CD4-positive, alpha-beta T cell (primary cell): ENCODE measurements at regions not wholly inside any gene's neighbourhood (a gene's known extent, or its start where the extent isn't known, plus 50 kb on each side); places are given as distances from the start of the nearest gene placed in this dataset.

Experiments used
- ATAC-seq: fragments of 200-7000 bp; cut with Tn5 transposase; one replicate; pipeline ENCODE4 v1.10.0; 2022; ENCODE audit warnings: mild to moderate bottlenecking; ENCODE audit not compliant: poor library complexity
- CTCF ChIA-PET: fragments of 350-600 bp; sonication (Branson Sonifier 250); formaldehyde crosslinking; loops from one replicate; lab custom pipeline; 2021; ENCODE audit warnings: antibody characterized with exemption, inconsistent platforms; lab: Charles Lee
- POLR2A ChIA-PET: fragments of 350-600 bp; sonication (Branson Sonifier 250); formaldehyde crosslinking; loops from one replicate; lab custom pipeline; 2021; ENCODE audit warnings: antibody characterized with exemption, inconsistent platforms; lab: Charles Lee
- DNase-seq, 14 experiments: peaks; one replicate each; pipeline ENCODE4 v3.0.0-alpha.2; 2013 to 2020; ENCODE audit warnings: mixed read lengths in 2 of 14
- H3K27ac ChIP-seq, 2 donors: one replicate each; pipeline versions ENCODE4 v1.5.1 to v1.7.0; 2013; ENCODE audit warnings: low read length in 2 of 2, low read depth in 1 of 2, mild to moderate bottlenecking in 1 of 2
- H3K27me3 ChIP-seq, 2 experiments: 1 replicate in 1 of 2; 2 replicates in 1 of 2; pipeline versions ENCODE4 v1.6.1 to v1.7.0; 2013; ENCODE audit warnings: low read length in 2 of 2, control low read depth in 1 of 2, mild to moderate bottlenecking in 1 of 2, moderate library complexity in 1 of 2; ENCODE audit not compliant: insufficient read depth in 2 of 2, control insufficient read depth in 1 of 2
- H3K36me3 ChIP-seq: one replicate; pipeline ENCODE4 v1.6.1; 2013; ENCODE audit warnings: low read length, control low read depth; ENCODE audit not compliant: insufficient read depth
- H3K4me1 ChIP-seq: one replicate; pipeline ENCODE4 v1.6.1; 2013; ENCODE audit warnings: low read length, control low read depth; ENCODE audit not compliant: insufficient read depth
- H3K4me3 ChIP-seq: one replicate; pipeline ENCODE4 v1.5.1; 2013; ENCODE audit warnings: mild to moderate bottlenecking, low read length, moderate library complexity
- H3K9me3 ChIP-seq, 2 experiments: 1 replicate in 1 of 2; 2 replicates in 1 of 2; pipeline versions ENCODE4 v1.6.1 to v1.7.0; 2013; ENCODE audit warnings: low read length in 2 of 2, mild to moderate bottlenecking in 2 of 2, control low read depth in 1 of 2, moderate library complexity in 1 of 2; ENCODE audit not compliant: control insufficient read depth in 1 of 2, insufficient read depth in 1 of 2
- H3K27ac Mint-ChIP-seq: one replicate; pipeline ENCODE4 v1.8.0; 2020; ENCODE audit warnings: mixed read lengths
- H3K27me3 Mint-ChIP-seq: one replicate; pipeline ENCODE4 v1.8.0; 2021; ENCODE audit warnings: mixed read lengths
- H3K36me3 Mint-ChIP-seq: one replicate; pipeline ENCODE4 v1.8.0; 2021; ENCODE audit warnings: low read depth, mixed read lengths
- H3K4me1 Mint-ChIP-seq: one replicate; pipeline ENCODE4 v1.8.0; 2021; ENCODE audit warnings: low read depth, mixed read lengths
- H3K4me3 Mint-ChIP-seq: one replicate; pipeline ENCODE4 v1.8.0; 2020; ENCODE audit warnings: mild to moderate bottlenecking, mixed read lengths
- H3K9me3 Mint-ChIP-seq: one replicate; pipeline ENCODE4 v1.8.0; 2020; ENCODE audit warnings: mixed read lengths
- CTCF ChIP-seq: fragments of 200-600 bp; IDR thresholded peaks from one replicate; pipeline ENCODE4 v1.8.0; 2022; ENCODE audit warnings: antibody characterized with exemption, mild to moderate bottlenecking
- intact Hi-C, 2 experiments: fragments of 100-400 bp; cut with DNase I in 1 of 2; cut with micrococcal nuclease in 1 of 2; formaldehyde crosslinking; loops; one replicate each; pipeline versions ENCODE4 v1.15.1 to v1.9.0; 2023 to 2025; cut with DNase I, micrococcal nuclease

GRCh38 chr5:164746723-164747122, 1241.3 kb downstream of the MAT2B start:
- peaks cover 5% of the 10 kb centered on the region for H3K4me1 Mint-ChIP-seq
- no peak for TF ChIP-seq CTCF
- H3K9me3 Mint-ChIP-seq = no peaks in the 10 kb centered on the region
- H3K4me3 Mint-ChIP-seq = no peak overlapping the region
- Histone ChIP-seq H3K36me3 (no peaks in the 10 kb centered on the region), H3K4me3 (no peak overlapping the region), H3K9me3 (peaks cover 0 to 4% of the 10 kb centered on the region in 2 experiments), H3K27me3 (no peaks in the 10 kb centered on the region), H3K27ac (no peak overlapping the region), H3K4me1 (no peaks in the 10 kb centered on the region)
- ATAC-seq (no peak), DNase-seq (no peak)
- ChIA-PET CTCF (no interaction called here), POLR2A (interaction anchor here (0.6 kb wide), 1 partner anchor 529 kb away, joined by 3 read pairs; no protein-coding TSS in a partner anchor)
- H3K27me3 Mint-ChIP-seq = no peaks in the 10 kb centered on the region
- H3K36me3 Mint-ChIP-seq = no peaks in the 10 kb centered on the region
- intact Hi-C loops = no loop called here
- H3K27ac Mint-ChIP-seq = no peak overlapping the region

DNA sequence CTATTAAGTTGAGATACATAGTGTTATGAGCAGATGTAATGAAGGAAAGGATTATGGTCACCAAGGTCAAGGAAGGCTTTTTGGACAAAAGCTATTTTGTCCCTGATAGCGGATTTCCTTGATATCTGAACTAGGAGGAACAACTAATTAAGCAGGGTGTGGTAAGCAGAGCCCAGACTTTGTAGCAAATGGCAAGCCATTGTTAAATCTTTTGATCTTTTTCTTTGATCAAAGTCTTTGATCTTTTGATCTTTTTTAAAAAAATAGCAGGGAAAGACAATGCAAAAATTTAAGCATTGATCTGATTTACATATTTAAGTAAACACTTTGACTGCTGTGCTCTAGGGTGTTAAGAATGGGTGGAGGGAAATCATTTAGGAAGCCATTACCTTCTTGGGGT, 1242.0 kb downstream of the MAT2B start:
- Histone ChIP-seq H3K4me3 (no peak overlapping the region), H3K4me1 (no peaks in the 10 kb centered on the region), H3K27ac (no peak overlapping the region), H3K9me3 (peaks cover 0 to 4% of the 10 kb centered on the region in 2 experiments), H3K27me3 (no peaks in the 10 kb centered on the region), H3K36me3 (no peaks in the 10 kb centered on the region)
- H3K9me3 Mint-ChIP-seq = no peaks in the 10 kb centered on the region
- CTCF ChIA-PET = no interaction called here
- no peak for DNase-seq
- peaks cover under 1% of the 10 kb centered on the region for H3K4me1 Mint-ChIP-seq
- POLR2A ChIA-PET = no interaction called here
- H3K27me3 Mint-ChIP-seq = no peaks in the 10 kb centered on the region
- intact Hi-C loops = no loop called here
- no peak overlapping the region for H3K27ac Mint-ChIP-seq
- ATAC-seq = no peak
- H3K4me3 Mint-ChIP-seq = no peak overlapping the region
- TF ChIP-seq CTCF = no peak
- no peaks in the 10 kb centered on the region for H3K36me3 Mint-ChIP-seq

GRCh38 chr5:164748861-164749260, 1243.4 kb downstream of the MAT2B start:
- CTCF ChIA-PET = no interaction called here
- no peak overlapping the region for H3K4me3 ChIP-seq

More at GRCh38 chr5:164748861-164749260, 1243.4 kb downstream of the MAT2B start:
- H3K27ac ChIP-seq = no peak overlapping the region
- Mint-ChIP-seq H3K36me3 (no peaks in the 10 kb centered on the region), H3K27ac (no peak overlapping the region), H3K27me3 (no peaks in the 10 kb centered on the region), H3K9me3 (no peaks in the 10 kb centered on the region), H3K4me3 (no peak overlapping the region), H3K4me1 (no peaks in the 10 kb centered on the region)
- H3K9me3 ChIP-seq = peaks cover 0 to 4% of the 10 kb centered on the region in 2 experiments
- no peaks in the 10 kb centered on the region for H3K36me3 ChIP-seq
- intact Hi-C loops = no loop called here
- H3K27me3 ChIP-seq = no peaks in the 10 kb centered on the region
- H3K4me1 ChIP-seq = no peaks in the 10 kb centered on the region
- ATAC-seq = no peak
- no peak for DNase-seq
- POLR2A ChIA-PET = no interaction called here
- no peak for TF ChIP-seq CTCF
